ENCODE measurements at regions not wholly inside any gene's neighbourhood (a gene's known extent, or its start where the extent isn't known, plus 50 kb on each side); places are given as distances from the start of the nearest gene placed in this dataset.
A peak's percentile ranks its signal among the peaks of the same experiment; 100 is the strongest.

DNA sequence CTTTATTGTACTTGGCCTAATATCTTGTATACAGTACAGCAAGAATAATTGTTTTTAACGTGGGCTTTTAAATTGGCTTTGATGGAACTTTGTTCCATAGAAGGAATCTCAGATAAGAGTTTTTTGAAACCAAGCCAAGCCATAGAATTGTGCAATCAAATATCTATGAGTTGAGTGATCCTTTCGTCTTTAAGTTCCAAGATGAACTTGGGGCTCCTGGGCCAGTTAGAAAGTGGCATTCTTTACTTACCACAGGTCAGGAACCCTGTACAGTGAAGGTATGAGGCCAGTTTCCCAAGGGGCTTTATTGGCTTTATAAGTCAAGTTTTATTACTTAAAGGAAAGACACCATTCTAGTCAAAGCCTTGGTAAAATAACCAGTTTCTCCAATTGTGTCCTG lies 2104.2 kb downstream of the PCDH7 start:
- DNase-seq (ENCODE audit: low read depth): peak; percentile 51
- TF ChIP-seq, protein P1, sequence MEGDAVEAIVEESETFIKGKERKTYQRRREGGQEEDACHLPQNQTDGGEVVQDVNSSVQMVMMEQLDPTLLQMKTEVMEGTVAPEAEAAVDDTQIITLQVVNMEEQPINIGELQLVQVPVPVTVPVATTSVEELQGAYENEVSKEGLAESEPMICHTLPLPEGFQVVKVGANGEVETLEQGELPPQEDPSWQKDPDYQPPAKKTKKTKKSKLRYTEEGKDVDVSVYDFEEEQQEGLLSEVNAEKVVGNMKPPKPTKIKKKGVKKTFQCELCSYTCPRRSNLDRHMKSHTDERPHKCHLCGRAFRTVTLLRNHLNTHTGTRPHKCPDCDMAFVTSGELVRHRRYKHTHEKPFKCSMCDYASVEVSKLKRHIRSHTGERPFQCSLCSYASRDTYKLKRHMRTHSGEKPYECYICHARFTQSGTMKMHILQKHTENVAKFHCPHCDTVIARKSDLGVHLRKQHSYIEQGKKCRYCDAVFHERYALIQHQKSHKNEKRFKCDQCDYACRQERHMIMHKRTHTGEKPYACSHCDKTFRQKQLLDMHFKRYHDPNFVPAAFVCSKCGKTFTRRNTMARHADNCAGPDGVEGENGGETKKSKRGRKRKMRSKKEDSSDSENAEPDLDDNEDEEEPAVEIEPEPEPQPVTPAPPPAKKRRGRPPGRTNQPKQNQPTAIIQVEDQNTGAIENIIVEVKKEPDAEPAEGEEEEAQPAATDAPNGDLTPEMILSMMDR (conservative IDR thresholded peaks at IDR 0.05; ENCODE audit: low read depth, low read length): no peak
- no peak overlapping the region for H3K4me3 ChIP-seq (ENCODE audit: low read length)

DNA sequence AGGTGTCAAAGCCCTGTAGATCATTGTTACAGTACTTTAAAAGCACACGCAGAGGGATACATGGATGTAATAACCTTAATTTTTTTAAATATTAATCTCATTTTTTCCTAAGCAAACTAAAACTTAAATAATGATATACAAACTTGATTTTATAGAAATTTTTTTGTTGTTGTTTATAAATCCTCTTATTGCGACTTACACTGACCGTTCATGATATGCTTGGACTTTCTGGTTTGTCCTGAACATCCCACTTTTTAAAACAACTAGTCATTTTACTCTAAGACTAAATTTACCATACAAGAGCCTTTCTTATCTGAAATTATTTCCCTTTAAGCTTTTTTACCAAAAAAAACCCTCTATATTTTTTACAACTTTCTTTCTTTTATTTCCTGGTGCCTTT lies 2106.0 kb downstream of the PCDH7 start:
- H3K4me3 ChIP-seq (ENCODE audit: low read length): no peak overlapping the region
- no peak for DNase-seq (ENCODE audit: low read depth)
- TF ChIP-seq, protein P1 (conservative IDR thresholded peaks at IDR 0.05; ENCODE audit: low read depth, low read length): no peak

DNA sequence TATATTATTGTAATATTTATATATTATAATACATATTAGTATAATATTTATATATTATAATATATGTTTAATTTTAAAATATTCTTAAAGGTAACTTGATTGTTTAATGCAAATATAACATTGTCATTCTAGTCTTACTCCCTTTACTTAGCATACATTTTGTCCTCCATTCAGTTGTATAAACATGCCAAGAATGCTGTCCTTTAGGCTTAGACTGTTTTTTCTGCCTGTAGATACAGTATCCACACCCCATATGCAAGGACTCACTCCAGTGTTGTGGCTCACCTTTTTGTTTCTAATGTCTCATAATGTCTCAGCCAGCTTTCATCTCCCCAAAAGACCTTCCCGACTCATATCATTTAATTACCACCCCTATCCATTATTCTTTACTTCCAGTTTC lies 2110.0 kb downstream of the PCDH7 start:
- TF ChIP-seq, protein P1 (conservative IDR thresholded peaks at IDR 0.05; ENCODE audit: low read depth, low read length): no peak
- H3K4me3 ChIP-seq (ENCODE audit: low read length): no peak overlapping the region
- no peak for DNase-seq (ENCODE audit: low read depth)

DNA sequence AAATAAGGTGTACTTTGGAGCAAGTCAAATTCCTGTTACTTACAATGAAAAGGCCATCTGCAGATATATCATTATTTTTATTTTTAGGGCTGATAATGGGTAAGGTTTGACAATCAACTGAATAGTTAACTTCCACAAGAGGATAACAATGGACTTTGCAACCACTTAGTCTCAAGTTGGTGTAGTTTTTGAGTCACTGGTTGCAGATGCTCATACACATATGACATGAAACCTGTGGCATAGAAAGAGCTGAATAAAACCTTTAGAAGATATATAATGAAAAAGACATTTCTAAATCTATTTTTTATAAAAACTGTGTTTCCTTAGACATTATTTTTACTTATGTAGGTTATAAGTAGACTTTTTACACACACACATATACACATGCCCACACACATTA lies 2110.9 kb downstream of the PCDH7 start:
- DNase-seq (ENCODE audit: low read depth): no peak
- TF ChIP-seq, protein P1 (conservative IDR thresholded peaks at IDR 0.05; ENCODE audit: low read depth, low read length): no peak
- no peak overlapping the region for H3K4me3 ChIP-seq (ENCODE audit: low read length)

DNA sequence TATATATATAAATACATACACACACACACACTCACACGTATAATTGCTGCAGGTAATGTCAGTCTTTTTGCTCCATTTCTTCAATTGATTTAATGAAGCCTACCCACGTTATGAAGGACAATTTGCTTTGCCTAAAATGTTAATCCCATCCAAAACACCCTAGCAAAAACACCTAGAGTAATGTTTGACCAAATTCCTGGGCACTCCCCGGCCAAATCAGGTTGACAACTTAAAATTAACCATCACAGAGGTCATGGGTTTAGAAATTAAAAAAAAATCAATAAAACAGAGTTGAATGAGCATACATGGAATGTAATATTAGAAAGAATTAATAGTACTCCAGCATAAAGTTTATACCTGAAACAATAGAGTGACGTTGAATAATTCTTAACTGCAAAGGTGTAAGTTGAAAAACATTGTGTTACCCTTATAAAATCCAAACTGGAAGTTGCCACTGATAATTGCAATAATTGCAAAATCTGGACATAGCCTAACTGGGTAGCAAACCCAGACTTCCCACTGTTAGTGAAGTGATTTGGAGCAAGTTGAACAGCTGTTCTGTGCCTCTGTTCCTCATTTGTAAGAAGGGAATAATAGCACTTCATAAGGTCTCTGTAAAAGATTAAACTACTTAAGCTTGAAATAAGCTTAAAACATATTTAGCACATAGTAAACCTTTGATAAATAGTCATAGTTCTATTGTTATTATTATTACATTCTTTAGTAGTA lies 2120.5 kb downstream of the PCDH7 start:
- no peak for DNase-seq (ENCODE audit: low read depth)
- TF ChIP-seq, protein P1 (conservative IDR thresholded peaks at IDR 0.05; ENCODE audit: low read depth, low read length): no peak
- no peak overlapping the region for H3K4me3 ChIP-seq (ENCODE audit: low read length)

DNA sequence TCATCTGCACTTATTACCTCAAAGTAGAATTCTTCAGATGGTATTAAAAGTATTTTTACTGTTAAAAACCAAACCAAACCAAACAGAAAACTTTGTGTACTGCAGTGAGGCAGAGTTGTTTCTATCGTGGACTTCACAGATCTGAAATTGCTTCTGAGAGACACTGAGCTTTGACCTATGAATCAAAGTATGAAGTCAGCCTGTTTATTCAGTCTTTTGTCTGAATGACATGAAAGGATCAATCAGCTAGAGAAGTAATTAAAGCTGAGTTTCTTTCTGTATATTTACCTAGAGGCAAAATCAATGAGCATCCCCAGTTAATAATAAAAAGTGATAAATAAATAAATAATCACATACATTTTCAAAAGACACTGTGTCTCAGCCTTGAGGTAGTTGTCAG lies 2121.0 kb downstream of the PCDH7 start:
- DNase-seq (ENCODE audit: low read depth): no peak
- H3K4me3 ChIP-seq (ENCODE audit: low read length): no peak overlapping the region
- TF ChIP-seq, protein P1 (conservative IDR thresholded peaks at IDR 0.05; ENCODE audit: low read depth, low read length): no peak

DNA sequence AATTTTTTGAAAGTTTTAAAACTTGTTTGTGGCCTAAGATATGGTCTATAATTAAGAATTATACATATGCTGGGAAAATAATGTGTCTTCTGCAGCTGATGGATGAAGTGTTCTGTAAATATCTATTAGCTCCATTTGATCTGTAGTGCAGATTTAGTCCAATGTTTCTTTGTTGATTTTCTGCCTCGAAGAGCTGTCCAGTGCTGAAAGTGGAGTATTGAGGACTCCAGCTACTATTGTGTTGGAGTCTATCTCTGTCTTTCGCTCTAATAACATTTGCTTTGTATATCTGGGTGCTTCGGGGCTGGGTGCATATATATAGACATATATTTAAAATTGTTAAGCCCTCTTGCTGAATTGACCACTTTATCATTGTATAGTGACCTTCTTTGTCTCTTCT lies 2127.3 kb downstream of the PCDH7 start:
- no peak for DNase-seq (ENCODE audit: low read depth)
- no peak overlapping the region for H3K4me3 ChIP-seq (ENCODE audit: low read length)
- TF ChIP-seq, protein P1 (conservative IDR thresholded peaks at IDR 0.05; ENCODE audit: low read depth, low read length): no peak

Data from retinal pigment epithelial cell (primary cell).